ENCODE measurements at regions not wholly inside any gene's neighbourhood (a gene's known extent, or its start where the extent isn't known, plus 50 kb on each side); places are given as distances from the start of the nearest gene placed in this dataset.

DNA sequence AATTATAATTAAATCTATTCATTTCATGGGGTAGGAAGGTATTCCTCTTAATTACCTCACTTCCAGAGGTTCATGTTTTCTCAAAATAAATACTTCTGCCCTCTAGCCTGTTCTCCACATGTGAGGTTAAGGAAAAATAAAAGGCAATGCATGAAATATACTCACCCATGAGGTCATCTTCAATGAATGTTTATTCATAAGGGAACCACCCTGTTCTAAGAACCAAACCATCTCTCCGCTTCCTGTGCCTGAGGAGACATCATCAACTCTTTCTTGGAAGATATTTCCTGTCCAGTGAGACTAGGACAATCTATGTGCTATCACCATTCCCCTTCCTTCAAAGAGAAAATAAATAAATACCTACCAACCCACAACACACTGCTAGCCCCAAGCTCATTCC lies 513.7 kb upstream of the PLXNA2 start:
- TF ChIP-seq CTCF (conservative IDR thresholded peaks at IDR 0.05; ENCODE audit: low read length) (no peak), EZH2phosphoT487 (IDR thresholded peaks at IDR 0.05; ENCODE audit: borderline replicate concordance, low read depth, low read length) (no peak)
